Osteoblast (primary cell): ENCODE measurements at regions not wholly inside any gene's neighbourhood (a gene's known extent, or its start where the extent isn't known, plus 50 kb on each side); places are given as distances from the start of the nearest gene placed in this dataset.

Source experiments
- DNase-seq: peaks from one replicate; pipeline ENCODE4 v3.0.0; 2011; ENCODE audit warnings: low spot score, mixed read lengths; ENCODE audit not compliant: insufficient read length; ENCODE audit errors: missing footprints
- H2AFZ ChIP-seq: 2 replicates; pipeline ENCODE4 v1.6.0; 2011; ENCODE audit warnings: mild to moderate bottlenecking, low read length
- H3K27ac ChIP-seq: 2 replicates; pipeline ENCODE4 v1.5.1; 2011; ENCODE audit warnings: mild to moderate bottlenecking, low read depth, low read length, moderate library complexity
- H3K27me3 ChIP-seq: 2 replicates; pipeline ENCODE4 v1.6.0; 2012; ENCODE audit warnings: mild to moderate bottlenecking, control low read depth, inconsistent platforms, low read length, moderate library complexity; ENCODE audit not compliant: insufficient read depth
- H3K36me3 ChIP-seq: 2 replicates; pipeline ENCODE4 v1.5.1; 2011; ENCODE audit warnings: mild to moderate bottlenecking, low read length, control low read depth, moderate library complexity; ENCODE audit not compliant: insufficient read depth
- H3K4me1 ChIP-seq: 2 replicates; pipeline ENCODE4 v1.5.1; 2011; ENCODE audit warnings: mild to moderate bottlenecking, low read length, control low read depth, moderate library complexity; ENCODE audit not compliant: insufficient read depth
- H3K4me2 ChIP-seq: 2 replicates; pipeline ENCODE4 v1.6.0; 2011; ENCODE audit warnings: mild to moderate bottlenecking, low read length; ENCODE audit not compliant: insufficient read depth
- H3K4me3 ChIP-seq: fragments of 200-600 bp; sonication (generic); 3 replicates; pipeline ENCODE4 v1.5.1; 2012; ENCODE audit warnings: mild to moderate bottlenecking, low read length, inconsistent platforms; ENCODE audit not compliant: insufficient read depth
- H3K79me2 ChIP-seq: 2 replicates; pipeline ENCODE4 v1.6.0; 2012; ENCODE audit warnings: mild to moderate bottlenecking, low read length, control low read depth, inconsistent platforms; ENCODE audit not compliant: insufficient read depth
- H3K9me3 ChIP-seq: 2 replicates; pipeline ENCODE4 v1.5.1; 2011; ENCODE audit warnings: low read depth, low read length, control low read depth
- H4K20me1 ChIP-seq: 2 replicates; pipeline ENCODE4 v1.6.0; 2012; ENCODE audit warnings: mild to moderate bottlenecking, low read length, control low read depth; ENCODE audit not compliant: insufficient read depth
- CTCF ChIP-seq: IDR thresholded peaks from 2 replicates; pipeline ENCODE4 v1.5.1; 2011; ENCODE audit warnings: mild to moderate bottlenecking, low read depth, low read length, moderate library complexity; ENCODE audit errors: extremely low read depth

- no peak overlapping the region for H3K4me3 ChIP-seq
- no peak overlapping the region for H3K27ac ChIP-seq
- no peaks in the 10 kb centered on the region for H3K9me3 ChIP-seq
- H3K4me1 ChIP-seq, result peaks cover 7% of the 10 kb centered on the region
- no peak for TF ChIP-seq CTCF
- peak overlapping the region; percentile 13 for H2AFZ ChIP-seq
- no peaks in the 10 kb centered on the region for H4K20me1 ChIP-seq
- no peak for DNase-seq
- no peaks in the 10 kb centered on the region for H3K27me3 ChIP-seq
- H3K36me3 ChIP-seq, result no peaks in the 10 kb centered on the region
- H3K4me2 ChIP-seq, result peak overlapping the region; percentile 16
- no peaks in the 10 kb centered on the region for H3K79me2 ChIP-seq
Observed at GRCh38 chr3:16825617-16826204, 59.0 kb upstream of the PLCL2 start.

GRCh38 chr3:16828815-16829214 lies 55.9 kb upstream of the PLCL2 start:
- Histone ChIP-seq H3K4me2 (no peak overlapping the region), H4K20me1 (no peaks in the 10 kb centered on the region), H2AFZ (no peak overlapping the region), H3K27me3 (no peaks in the 10 kb centered on the region), H3K9me3 (no peaks in the 10 kb centered on the region), H3K36me3 (no peaks in the 10 kb centered on the region), H3K27ac (no peak overlapping the region), H3K4me1 (peaks cover 7% of the 10 kb centered on the region), H3K79me2 (no peaks in the 10 kb centered on the region), H3K4me3 (no peak overlapping the region)
- no peak for DNase-seq
- TF ChIP-seq CTCF, result peak; percentile 51

- Histone ChIP-seq H3K27me3 (no peaks in the 10 kb centered on the region), H3K27ac (no peak overlapping the region), H3K4me1 (no peaks in the 10 kb centered on the region), H2AFZ (no peak overlapping the region), H3K79me2 (no peaks in the 10 kb centered on the region), H3K36me3 (no peaks in the 10 kb centered on the region), H3K4me3 (no peak overlapping the region), H4K20me1 (no peaks in the 10 kb centered on the region), H3K4me2 (no peak overlapping the region), H3K9me3 (no peaks in the 10 kb centered on the region)
- no peak for DNase-seq
- TF ChIP-seq CTCF, result no peak
Observed at GRCh38 chr3:16831846-16832245, 52.9 kb upstream of the PLCL2 start.

GRCh38 chr3:16834214-16834613 lies 50.5 kb upstream of the PLCL2 start:
- H3K9me3 ChIP-seq, result no peaks in the 10 kb centered on the region
- no peaks in the 10 kb centered on the region for H3K36me3 ChIP-seq
- H3K27ac ChIP-seq, result no peak overlapping the region
- peak; percentile 5 for TF ChIP-seq CTCF
- no peaks in the 10 kb centered on the region for H3K79me2 ChIP-seq
- H3K27me3 ChIP-seq, result no peaks in the 10 kb centered on the region
- H4K20me1 ChIP-seq, result no peaks in the 10 kb centered on the region
- no peak overlapping the region for H3K4me2 ChIP-seq
- no peak overlapping the region for H3K4me3 ChIP-seq
- no peak for DNase-seq
- no peaks in the 10 kb centered on the region for H3K4me1 ChIP-seq
- H2AFZ ChIP-seq, result no peak overlapping the region
